Neuronal stem cell (in vitro differentiated cells): ENCODE measurements at regions not wholly inside any gene's neighbourhood (a gene's known extent, or its start where the extent isn't known, plus 50 kb on each side); places are given as distances from the start of the nearest gene placed in this dataset. TPM values are rescaled to one million over a fixed set of nuclear protein-coding genes. Genes with fewer than 3 reads are reported as not detected.

Experiments used
- DNase-seq: peaks from one replicate; pipeline ENCODE4 v3.0.0-alpha.2; 2013; ENCODE audit warnings: low spot score
- H2AFZ ChIP-seq: one replicate; pipeline ENCODE4 v1.6.1; 2013; ENCODE audit warnings: mild to moderate bottlenecking, low read length, inconsistent platforms
- H2AK5ac ChIP-seq: 2 replicates; pipeline ENCODE4 v1.6.1; 2013; ENCODE audit warnings: low read depth, mild to moderate bottlenecking, inconsistent platforms, low read length, moderate library complexity, mixed read lengths
- H2BK120ac ChIP-seq: 2 replicates; pipeline ENCODE4 v1.6.1; 2013; ENCODE audit warnings: low read depth, mild to moderate bottlenecking, inconsistent platforms, low read length, moderate library complexity, mixed read lengths
- H2BK12ac ChIP-seq: one replicate; pipeline ENCODE4 v1.6.1; 2013; ENCODE audit warnings: low read length, inconsistent platforms
- H2BK15ac ChIP-seq: 2 replicates; pipeline ENCODE4 v1.6.1; 2013; ENCODE audit warnings: mild to moderate bottlenecking, low read length, inconsistent platforms, mixed read lengths
- H2BK5ac ChIP-seq: one replicate; pipeline ENCODE4 v1.6.1; 2013; ENCODE audit warnings: inconsistent platforms, mild to moderate bottlenecking, low read length, moderate library complexity
- H3K14ac ChIP-seq: one replicate; pipeline ENCODE4 v1.6.1; 2013; ENCODE audit warnings: low read length, inconsistent platforms
- H3K18ac ChIP-seq: 2 replicates; pipeline ENCODE4 v1.6.1; 2013; ENCODE audit warnings: low read length, inconsistent platforms
- H3K23ac ChIP-seq: 2 replicates; pipeline ENCODE4 v1.6.1; 2013; ENCODE audit warnings: low read depth, mild to moderate bottlenecking, mixed read lengths, low read length, inconsistent platforms; ENCODE audit not compliant: poor library complexity
- H3K27ac ChIP-seq: replicated peaks from 3 replicates; pipeline ENCODE4 v1.5.1; 2013; ENCODE audit warnings: low read length, inconsistent platforms
- H3K27me3 ChIP-seq, 3 experiments: 2 replicates each; pipeline ENCODE4 v1.6.1; 2013; ENCODE audit warnings: low read length in 3 of 3, mild to moderate bottlenecking in 2 of 3, inconsistent platforms in 1 of 3, low read depth in 1 of 3, mixed read lengths in 1 of 3, moderate library complexity in 1 of 3; ENCODE audit not compliant: control insufficient read depth in 3 of 3, insufficient read depth in 3 of 3
- H3K36me3 ChIP-seq, 2 donors: replicated peaks in 1 of 2; 2 replicates each; pipeline ENCODE4 v1.6.1; 2013; ENCODE audit warnings: low read length in 2 of 2; ENCODE audit not compliant: control insufficient read depth in 2 of 2, insufficient read depth in 2 of 2
- H3K4ac ChIP-seq: 2 replicates; pipeline ENCODE4 v1.6.1; 2013; ENCODE audit warnings: inconsistent platforms, mild to moderate bottlenecking, low read length, moderate library complexity
- H3K4me1 ChIP-seq, 2 donors: 1 replicate in 1 of 2; 2 replicates in 1 of 2; pipeline ENCODE4 v1.6.1; 2013; ENCODE audit warnings: low read length in 2 of 2, low read depth in 1 of 2; ENCODE audit not compliant: control insufficient read depth in 2 of 2, insufficient read depth in 1 of 2
- H3K4me2 ChIP-seq: one replicate; pipeline ENCODE4 v1.6.1; 2013; ENCODE audit warnings: mild to moderate bottlenecking, low read length, inconsistent platforms; ENCODE audit not compliant: insufficient read depth, poor library complexity, severe bottlenecking
- H3K4me3 ChIP-seq, 2 donors: 2 replicates each; pipeline ENCODE4 v1.5.1; 2013; ENCODE audit warnings: low read length in 2 of 2, mild to moderate bottlenecking in 2 of 2, inconsistent platforms in 1 of 2, moderate library complexity in 1 of 2
- H3K79me1 ChIP-seq: one replicate; pipeline ENCODE4 v1.6.1; 2013; ENCODE audit warnings: low read depth, mild to moderate bottlenecking, inconsistent platforms, low read length, moderate library complexity
- H3K9ac ChIP-seq: one replicate; pipeline ENCODE4 v1.6.1; 2013; ENCODE audit warnings: mild to moderate bottlenecking, low read depth, low read length, inconsistent platforms; ENCODE audit not compliant: poor library complexity
- H3K9me3 ChIP-seq, 2 donors: replicated peaks in 1 of 2; 2 replicates each; pipeline versions ENCODE3 to v1.6.1; 2013; ENCODE audit warnings: low read length in 2 of 2, mild to moderate bottlenecking in 2 of 2, inconsistent platforms in 1 of 2, low read depth in 1 of 2, mixed read lengths in 1 of 2, moderate library complexity in 1 of 2; ENCODE audit not compliant: control insufficient read depth in 2 of 2, insufficient read depth in 1 of 2
- H4K8ac ChIP-seq: one replicate; pipeline ENCODE4 v1.6.1; 2013; ENCODE audit warnings: low read depth, mild to moderate bottlenecking, inconsistent platforms, low read length, moderate library complexity
- H4K91ac ChIP-seq: one replicate; pipeline ENCODE4 v1.6.1; 2013; ENCODE audit warnings: low read length, low read depth, mild to moderate bottlenecking, inconsistent platforms; ENCODE audit not compliant: poor library complexity
- WGBS, 2 donors: extraction: QIAGEN DNeasy Blood & Tissue Kit; methylation state at CpG; one replicate each; pipeline ENCODE4 v1.1.7; 2013; ENCODE audit warnings: missing lambda C conversion rate in 2 of 2, mixed read lengths in 1 of 2; ENCODE audit not compliant: insufficient read length in 2 of 2, insufficient replicate concordance in 1 of 2; ENCODE audit errors: extremely low coverage in 2 of 2; 5-methylcytosine and 5-hydroxymethylcytosine counted together
- small RNA-seq: library from polyadenylated mRNA; stranded (forward); fragments of <200 nt; extraction: miRNeasy Mini kit (QIAGEN cat#:217004); gene quantifications from one replicate; pipeline ENCODE3, GENCODE V24; 2013; ENCODE audit not compliant: insufficient read depth

GRCh38 chr1:29380532-29380931, 144.2 kb downstream of the PTPRU start:
- Histone ChIP-seq H4K8ac (no peak overlapping the region), H3K4ac (no peak overlapping the region), H3K4me3 (no peak overlapping the region), H3K23ac (no peak overlapping the region), H3K27ac (no peak overlapping the region), H3K9ac (no peak overlapping the region), H4K91ac (no peak overlapping the region), H2BK15ac (no peak overlapping the region), H3K79me1 (no peaks in the 10 kb centered on the region), H3K4me1 (peaks cover 0 to 4% of the 10 kb centered on the region in 2 donors), H3K18ac (no peak overlapping the region), H2BK5ac (no peak overlapping the region), H2AFZ (no peak overlapping the region), H2AK5ac (no peak overlapping the region), H3K4me2 (no peak overlapping the region), H3K36me3 (no peaks in the 10 kb centered on the region), H3K27me3 (no peaks in the 10 kb centered on the region), H3K9me3 (peaks cover 0 to 13% of the 10 kb centered on the region in 2 donors), H2BK12ac (no peak overlapping the region), H3K14ac (no peak overlapping the region), H2BK120ac (no peak overlapping the region)
- DNase-seq: no peak
- WGBS, 2 donors: no CpG with 5 or more reads among the region's 1 CpG

- H3K4me3 ChIP-seq: no peak overlapping the region
- H2BK120ac ChIP-seq: no peak overlapping the region
- no peak overlapping the region for H2BK12ac ChIP-seq
- no peak overlapping the region for H4K8ac ChIP-seq
- H3K9ac ChIP-seq: no peak overlapping the region
- H3K4me2 ChIP-seq: no peak overlapping the region
- H4K91ac ChIP-seq: no peak overlapping the region
- no peak overlapping the region for H3K27ac ChIP-seq
- H3K79me1 ChIP-seq: no peaks in the 10 kb centered on the region
- H2AFZ ChIP-seq: no peak overlapping the region
- WGBS, 2 donors: no CpG with 5 or more reads among the region's 7 CpGs
- H3K14ac ChIP-seq: no peak overlapping the region
- no peak overlapping the region for H2BK15ac ChIP-seq
- peaks cover 0 to 13% of the 10 kb centered on the region in 2 donors for H3K9me3 ChIP-seq
- H3K18ac ChIP-seq: no peak overlapping the region
- H3K4ac ChIP-seq: no peak overlapping the region
- H3K23ac ChIP-seq: no peak overlapping the region
- no peaks in the 10 kb centered on the region for H3K36me3 ChIP-seq
- H2AK5ac ChIP-seq: no peak overlapping the region
- no peak overlapping the region for H2BK5ac ChIP-seq
- H3K27me3 ChIP-seq: no peaks in the 10 kb centered on the region
- DNase-seq: peak; percentile 42
- peaks cover 0 to 4% of the 10 kb centered on the region in 2 donors for H3K4me1 ChIP-seq
These were observed 143.2 kb downstream of the PTPRU start for GRCh38 chr1:29379443-29380073.

Small RNA genes lying in the stretch of these regions (small RNA-seq; reads per million reads assigned to genes)
- gene AL021921.1: not detected
